IMR-90 (cell line): ENCODE measurements at regions not wholly inside any gene's neighbourhood (a gene's known extent, or its start where the extent isn't known, plus 50 kb on each side); places are given as distances from the start of the nearest gene placed in this dataset.

Experiments
- ATAC-seq: fragments of 200-7000 bp; cut with Tn5 transposase; 2 replicates; pipeline ENCODE4 v1.9.1; 2020; ENCODE audit warnings: low read depth, mild to moderate bottlenecking, moderate library complexity
- BruUV-seq: library from RNA; stranded (reverse); fragments of 400-500 nt; replicated peaks from 2 replicates; lab custom pipeline; 2021; lab: Mats Ljungman, UMichigan
- CTCF ChIA-PET: fragments of 300-600 bp; formaldehyde crosslinking; extraction: SDS; loops from one replicate; lab custom pipeline; 2021; ENCODE audit warnings: antibody characterized with exemption; lab: Yijun Ruan, JAX
- POLR2A ChIA-PET: fragments of 300-600 bp; sonication (Branson Sonifier 250); formaldehyde crosslinking; loops from one replicate; lab custom pipeline; 2022; ENCODE audit warnings: antibody characterized with exemption; ENCODE audit not compliant: unreplicated experiment; lab: Charles Lee
- DNase-seq: peaks from one replicate; pipeline ENCODE4 v3.0.0; 2013
- H2AFZ ChIP-seq: replicated peaks from 2 replicates; pipeline ENCODE3; 2013; ENCODE audit warnings: low read length, mild to moderate bottlenecking; ENCODE audit not compliant: poor library complexity
- H2AK5ac ChIP-seq: 2 replicates; pipeline ENCODE4 v1.6.1; 2013; ENCODE audit warnings: low read depth, low read length, inconsistent platforms
- H2AK9ac ChIP-seq: replicated peaks from 2 replicates; pipeline ENCODE3; 2013; ENCODE audit warnings: mild to moderate bottlenecking, low read depth, low read length, moderate library complexity; ENCODE audit not compliant: poor library complexity
- H2BK120ac ChIP-seq: 2 replicates; pipeline ENCODE4 v1.6.1; 2013; ENCODE audit warnings: low read depth, low read length, inconsistent platforms
- H2BK15ac ChIP-seq: 3 replicates; pipeline ENCODE4 v1.6.1; 2013; ENCODE audit warnings: low read depth, low read length, inconsistent platforms
- H2BK20ac ChIP-seq: 2 replicates; pipeline ENCODE4 v1.6.1; 2013; ENCODE audit warnings: low read depth, mild to moderate bottlenecking, inconsistent platforms, low read length, moderate library complexity
- H2BK5ac ChIP-seq: 2 replicates; pipeline ENCODE4 v1.6.1; 2013; ENCODE audit warnings: mild to moderate bottlenecking, low read depth, low read length, inconsistent platforms; ENCODE audit not compliant: poor library complexity, severe bottlenecking
- H3K14ac ChIP-seq: replicated peaks from 2 replicates; pipeline ENCODE4 v1.6.1; 2013; ENCODE audit warnings: low read depth, low read length, inconsistent platforms
- H3K18ac ChIP-seq: 2 replicates; pipeline ENCODE4 v1.6.1; 2013; ENCODE audit warnings: low read depth, low read length, control low read depth
- H3K23ac ChIP-seq: 2 replicates; pipeline ENCODE4 v1.6.1; 2013; ENCODE audit warnings: low read depth, low read length, inconsistent platforms
- H3K27ac ChIP-seq: 2 replicates; pipeline ENCODE4 v1.5.1; 2013; ENCODE audit warnings: mild to moderate bottlenecking, control low read depth, low read length; ENCODE audit not compliant: insufficient read depth
- H3K27me3 ChIP-seq: 2 replicates; pipeline ENCODE4 v1.6.1; 2013; ENCODE audit warnings: low read length; ENCODE audit not compliant: control insufficient read depth, insufficient read depth
- H3K36me3 ChIP-seq: 2 replicates; pipeline ENCODE4 v1.6.1; 2013; ENCODE audit warnings: low read length, mixed read lengths; ENCODE audit not compliant: control insufficient read depth, insufficient read depth
- H3K4ac ChIP-seq: 2 replicates; pipeline ENCODE4 v1.6.1; 2013; ENCODE audit warnings: low read depth, low read length, inconsistent platforms
- H3K4me1 ChIP-seq: 2 replicates; pipeline ENCODE4 v1.6.1; 2013; ENCODE audit warnings: low read length, mixed read lengths; ENCODE audit not compliant: control insufficient read depth, insufficient read depth
- H3K4me2 ChIP-seq: 2 replicates; pipeline ENCODE4 v1.6.1; 2013; ENCODE audit warnings: low read depth, mild to moderate bottlenecking, control low read depth, low read length, moderate library complexity
- H3K4me3 ChIP-seq: 2 replicates; pipeline ENCODE4 v1.5.1; 2013; ENCODE audit warnings: low read depth, mild to moderate bottlenecking, control low read depth, low read length, moderate library complexity; ENCODE audit not compliant: insufficient read depth
- H3K56ac ChIP-seq: 2 replicates; pipeline ENCODE4 v1.6.1; 2013; ENCODE audit warnings: low read length, inconsistent platforms; ENCODE audit not compliant: insufficient read depth; ENCODE audit errors: extremely low read depth
- H3K79me1 ChIP-seq, 2 experiments: 2 replicates each; pipeline ENCODE4 v1.6.1; 2013; ENCODE audit warnings: low read length in 2 of 2, inconsistent platforms in 1 of 2, low read depth in 1 of 2
- H3K9ac ChIP-seq: 2 replicates; pipeline ENCODE4 v1.6.1; 2013; ENCODE audit warnings: low read depth, low read length, control low read depth
- H3K9me1 ChIP-seq: 2 replicates; pipeline ENCODE4 v1.6.1; 2013; ENCODE audit warnings: low read length, inconsistent platforms; ENCODE audit not compliant: insufficient read depth
- H3K9me3 ChIP-seq: 2 replicates; pipeline ENCODE4 v1.6.1; 2013; ENCODE audit warnings: low read length; ENCODE audit not compliant: control insufficient read depth, insufficient read depth
- H4K20me1 ChIP-seq: 2 replicates; pipeline ENCODE4 v1.6.1; 2013; ENCODE audit warnings: low read length, inconsistent platforms; ENCODE audit not compliant: insufficient read depth
- H4K5ac ChIP-seq: 2 replicates; pipeline ENCODE4 v1.6.1; 2013; ENCODE audit warnings: mild to moderate bottlenecking, low read depth, low read length, control low read depth
- H4K8ac ChIP-seq, 2 experiments: 2 replicates each; pipeline ENCODE4 v1.6.1; 2013; ENCODE audit warnings: low read depth in 2 of 2, low read length in 2 of 2, control low read depth in 1 of 2, inconsistent platforms in 1 of 2
- H4K91ac ChIP-seq: 2 replicates; pipeline ENCODE4 v1.6.1; 2013; ENCODE audit warnings: low read depth, low read length, inconsistent platforms; ENCODE audit not compliant: insufficient read depth
- MAFK ChIP-seq: IDR thresholded peaks from 2 replicates; pipeline ENCODE4 v1.6.1; 2012; ENCODE audit warnings: low read depth, low read length, improper control_type of control experiment
- RAD21 ChIP-seq: IDR thresholded peaks from 2 replicates; pipeline ENCODE4 v1.6.1; 2012; ENCODE audit warnings: low read length, improper control_type of control experiment
- USF2 ChIP-seq: fragments of 150-350 bp; IDR thresholded peaks from 2 replicates; pipeline ENCODE4 v1.6.1; 2017; ENCODE audit warnings: mild to moderate bottlenecking, antibody characterized with exemption, low read length, low read depth
- WGBS, 2 experiments: methylation state at CpG; one replicate each; pipeline versions ENCODE4 v1.1.5 to v1.1.7; 2013; ENCODE audit warnings: missing lambda C conversion rate in 2 of 2; ENCODE audit not compliant: insufficient read length in 1 of 2; ENCODE audit errors: extremely low coverage in 2 of 2; 5-methylcytosine and 5-hydroxymethylcytosine counted together
- dilution Hi-C: fragments of 300-500 bp; cut with HindIII; formaldehyde crosslinking; loops from one replicate; pipeline ENCODE4 v1.14.3; 2018; ENCODE audit warnings: low sequenced_read_pairs; ENCODE audit not compliant: unreplicated experiment
- in situ Hi-C: fragments of 300-500 bp; cut with MboI; formaldehyde crosslinking; loops from 3 replicates; pipeline ENCODE4 v1.14.3; 2019; ENCODE audit warnings: low sequenced_read_pairs, inconsistent platforms, mixed read lengths
- intact Hi-C: fragments of 100-400 bp; cut with micrococcal nuclease; formaldehyde crosslinking; loops from 2 replicates; pipeline ENCODE4 v1.10.0; 2022

GRCh38 chr6:55950071-55950814 lies 74.9 kb upstream of the BMP5 start:
- no peak for DNase-seq
- Histone ChIP-seq H2BK20ac (0 out of 2 replicates have a peak overlapping the region, but pooled peaks have one; percentile 3), H3K36me3 (no peaks in the 10 kb centered on the region), H3K27ac (no peak overlapping the region), H2AK9ac (no peak overlapping the region), H3K79me1 (no peaks in the 10 kb centered on the region), H3K9ac (no peak overlapping the region), H3K14ac (no peak overlapping the region), H3K18ac (no peak overlapping the region), H3K4me1 (no peaks in the 10 kb centered on the region), H3K4me3 (no peak overlapping the region), H2AK5ac (no peak overlapping the region), H4K20me1 (no peaks in the 10 kb centered on the region), H2BK15ac (no peak overlapping the region), H3K4ac (no peak overlapping the region), H2AFZ (no peak overlapping the region), H4K5ac (no peak overlapping the region), H4K91ac (peak overlapping the region; percentile 6; the same call in 1 of the 2 replicates), H3K56ac (no peak overlapping the region), H3K9me1 (no peaks in the 10 kb centered on the region), H2BK5ac (no peak overlapping the region), H4K8ac (no peak overlapping the region), H3K27me3 (no peaks in the 10 kb centered on the region), H2BK120ac (no peak overlapping the region), H3K9me3 (peaks cover 3% of the 10 kb centered on the region; the same call in 1 of the 2 replicates), H3K23ac (no peak overlapping the region), H3K4me2 (no peak overlapping the region)
- CTCF ChIA-PET: interaction anchor here (0.6 to 1.6 kb wide), 3 partner anchors 16 to 674 kb away, joined by 3 to 7 read pairs (median 6); no protein-coding TSS in a partner anchor
- POLR2A ChIA-PET: no interaction called here
- TF ChIP-seq RAD21 (no peak), MAFK (no peak), USF2 (no peak)
- in situ Hi-C loops (no loop called here), dilution Hi-C loops (no loop called here), intact Hi-C loops (no loop called here)
- BruUV-seq: no TSS peak
- no peak for ATAC-seq
- WGBS, 2 experiments: 100% methylated on average over 5 of the region's 26 CpGs; no CpG with 5 or more reads in 1 of the 2 experiments
